WTC11 (cell line): ENCODE measurements at regions not wholly inside any gene's neighbourhood (a gene's known extent, or its start where the extent isn't known, plus 50 kb on each side); places are given as distances from the start of the nearest gene placed in this dataset.
A peak's percentile ranks its signal among the peaks of the same experiment; 100 is the strongest.

ENCODE experiments used
- ATAC-seq: fragments of 200-7000 bp; cut with Tn5 transposase; 2 replicates; pipeline ENCODE4 v1.10.0; 2021; ENCODE audit warnings: mild to moderate bottlenecking, moderate library complexity
- CTCF ChIA-PET: fragments of 300-600 bp; sonication (Branson Sonifier 250); formaldehyde crosslinking; loops from one replicate; lab custom pipeline; 2021; ENCODE audit warnings: antibody characterized with exemption; lab: Charles Lee
- POLR2A ChIA-PET: fragments of 350-600 bp; sonication (Branson Sonifier 250); formaldehyde crosslinking; loops from one replicate; lab custom pipeline; 2021; ENCODE audit warnings: antibody characterized with exemption; lab: Charles Lee
- DNase-seq: peaks from one replicate; pipeline ENCODE4 v3.0.0; 2021; ENCODE audit warnings: low spot score
- H3K27ac Mint-ChIP-seq: 2 replicates; pipeline ENCODE4 v1.8.0; 2021; ENCODE audit warnings: mixed read lengths
- H3K27me3 Mint-ChIP-seq: 2 replicates; pipeline ENCODE4 v1.8.0; 2021; ENCODE audit warnings: low read depth, mild to moderate bottlenecking, moderate library complexity, mixed read lengths
- H3K36me3 Mint-ChIP-seq: 2 replicates; pipeline ENCODE4 v1.8.0; 2021; ENCODE audit warnings: mixed read lengths
- H3K4me1 Mint-ChIP-seq: 2 replicates; pipeline ENCODE4 v1.8.0; 2022; ENCODE audit warnings: mixed read lengths
- H3K4me3 Mint-ChIP-seq: 2 replicates; pipeline ENCODE4 v1.8.0; 2021; ENCODE audit warnings: mild to moderate bottlenecking, moderate library complexity, mixed read lengths
- H3K9me3 Mint-ChIP-seq: 2 replicates; pipeline ENCODE4 v1.8.0; 2021; ENCODE audit warnings: mixed read lengths
- CREM ChIP-seq: sonication (generic); formaldehyde crosslinking; IDR thresholded peaks from 2 replicates; pipeline ENCODE4 v1.8.1; 2022; ENCODE audit warnings: mild to moderate bottlenecking, missing genetic modification reagents, moderate library complexity
- ERG ChIP-seq: fragments of 250-450 bp; sonication (Bioruptor Pico); IDR thresholded peaks from 2 replicates; pipeline ENCODE4 v1.8.0; 2021; ENCODE audit warnings: mild to moderate bottlenecking
- JAZF1 ChIP-seq: fragments of 250-450 bp; sonication (Bioruptor Pico); IDR thresholded peaks from 2 replicates; pipeline ENCODE4 v1.9.0; 2021; ENCODE audit warnings: moderate library complexity, mild to moderate bottlenecking, inconsistent platforms
- OVOL2 ChIP-seq: fragments of 250-450 bp; sonication (Bioruptor Pico); IDR thresholded peaks from 2 replicates; pipeline ENCODE4 v1.9.0; 2021; ENCODE audit warnings: mild to moderate bottlenecking, borderline replicate concordance
- RELA ChIP-seq: sonication (generic); formaldehyde crosslinking; IDR thresholded peaks from 2 replicates; pipeline ENCODE4 v1.8.1; 2022; ENCODE audit warnings: missing genetic modification reagents, mild to moderate bottlenecking, borderline replicate concordance
- SMAD3 ChIP-seq: sonication (generic); formaldehyde crosslinking; IDR thresholded peaks from 2 replicates; pipeline ENCODE4 v1.8.0; 2022; ENCODE audit warnings: missing genetic modification reagents, mild to moderate bottlenecking, borderline replicate concordance
- SMAD4 ChIP-seq: sonication (generic); formaldehyde crosslinking; IDR thresholded peaks from 2 replicates; pipeline ENCODE4 v1.8.0; 2022; ENCODE audit warnings: mild to moderate bottlenecking, missing genetic modification reagents
- SP1 ChIP-seq: sonication (generic); formaldehyde crosslinking; conservative IDR thresholded peaks from 2 replicates; pipeline ENCODE4 v1.8.1; 2022; ENCODE audit warnings: missing genetic modification reagents
- STAT6 ChIP-seq: sonication (generic); formaldehyde crosslinking; conservative IDR thresholded peaks from 2 replicates; pipeline ENCODE4 v1.8.1; 2023; ENCODE audit warnings: mild to moderate bottlenecking, low read depth, missing genetic modification reagents, moderate library complexity
- TEAD1 ChIP-seq: sonication (generic); formaldehyde crosslinking; IDR thresholded peaks from 2 replicates; pipeline ENCODE4 v1.8.0; 2022; ENCODE audit warnings: mild to moderate bottlenecking, missing genetic modification reagents
- TP53 ChIP-seq: sonication (generic); formaldehyde crosslinking; IDR thresholded peaks from 2 replicates; pipeline ENCODE4 v1.8.1; 2023; ENCODE audit warnings: mild to moderate bottlenecking, missing genetic modification reagents
- USF2 ChIP-seq: sonication (generic); formaldehyde crosslinking; IDR thresholded peaks from 2 replicates; pipeline ENCODE4 v1.8.1; 2023; ENCODE audit warnings: mild to moderate bottlenecking, missing genetic modification reagents, moderate library complexity
- ZNF219 ChIP-seq: sonication (generic); formaldehyde crosslinking; IDR thresholded peaks from 2 replicates; pipeline ENCODE4 v1.8.0; 2023; ENCODE audit warnings: missing genetic modification reagents, mild to moderate bottlenecking, borderline replicate concordance
- ZNF232 ChIP-seq: sonication (generic); formaldehyde crosslinking; IDR thresholded peaks from 2 replicates; pipeline ENCODE4 v1.8.0; 2022; ENCODE audit warnings: mild to moderate bottlenecking, missing genetic modification reagents
- ZNF281 ChIP-seq: sonication (generic); formaldehyde crosslinking; IDR thresholded peaks from 2 replicates; pipeline ENCODE4 v1.8.0; 2023; ENCODE audit warnings: mild to moderate bottlenecking, missing genetic modification reagents
- ZNF317 ChIP-seq: sonication (generic); formaldehyde crosslinking; IDR thresholded peaks from 2 replicates; pipeline ENCODE4 v1.8.1; 2023; ENCODE audit warnings: low read depth, mild to moderate bottlenecking, moderate library complexity, missing genetic modification reagents, borderline replicate concordance
- TF ChIP-seq, protein P1 (sequence below): sonication (generic); formaldehyde crosslinking; IDR thresholded peaks from 2 replicates; pipeline ENCODE4 v1.8.1; 2023; ENCODE audit warnings: mild to moderate bottlenecking, missing genetic modification reagents, moderate library complexity
- TF ChIP-seq, protein P2 (sequence below): fragments of 250-450 bp; sonication (Bioruptor Pico); IDR thresholded peaks from 2 replicates; pipeline ENCODE4 v1.9.0; 2021; ENCODE audit warnings: mild to moderate bottlenecking, borderline replicate concordance
- TF ChIP-seq, protein P3 (sequence below): sonication (generic); formaldehyde crosslinking; IDR thresholded peaks from 2 replicates; pipeline ENCODE4 v1.8.1; 2022; ENCODE audit warnings: missing genetic modification reagents, borderline replicate concordance
- TF ChIP-seq, protein P4 (sequence below): sonication (generic); formaldehyde crosslinking; IDR thresholded peaks from 2 replicates; pipeline ENCODE4 v1.8.0; 2022; ENCODE audit warnings: mild to moderate bottlenecking, missing genetic modification reagents

GRCh38 chr6:121612927-121613326 lies 177.5 kb downstream of the GJA1 start (continued):
- TF ChIP-seq ERG (CRISPR knock-in tag) (no peak), ZNF281 (CRISPR knock-in tag) (no peak), ZNF317 (CRISPR knock-in tag) (no peak), ZNF219 (CRISPR knock-in tag) (no peak), USF2 (CRISPR knock-in tag) (no peak), TP53 (CRISPR knock-in tag) (no peak), STAT6 (CRISPR knock-in tag) (no peak), JAZF1 (CRISPR knock-in tag) (no peak), SMAD3 (CRISPR knock-in tag) (no peak)
- TF ChIP-seq, protein P1, sequence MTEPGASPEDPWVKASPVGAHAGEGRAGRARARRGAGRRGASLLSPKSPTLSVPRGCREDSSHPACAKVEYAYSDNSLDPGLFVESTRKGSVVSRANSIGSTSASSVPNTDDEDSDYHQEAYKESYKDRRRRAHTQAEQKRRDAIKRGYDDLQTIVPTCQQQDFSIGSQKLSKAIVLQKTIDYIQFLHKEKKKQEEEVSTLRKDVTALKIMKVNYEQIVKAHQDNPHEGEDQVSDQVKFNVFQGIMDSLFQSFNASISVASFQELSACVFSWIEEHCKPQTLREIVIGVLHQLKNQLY (CRISPR knock-in tag), result no peak
- TF ChIP-seq, protein P2, sequence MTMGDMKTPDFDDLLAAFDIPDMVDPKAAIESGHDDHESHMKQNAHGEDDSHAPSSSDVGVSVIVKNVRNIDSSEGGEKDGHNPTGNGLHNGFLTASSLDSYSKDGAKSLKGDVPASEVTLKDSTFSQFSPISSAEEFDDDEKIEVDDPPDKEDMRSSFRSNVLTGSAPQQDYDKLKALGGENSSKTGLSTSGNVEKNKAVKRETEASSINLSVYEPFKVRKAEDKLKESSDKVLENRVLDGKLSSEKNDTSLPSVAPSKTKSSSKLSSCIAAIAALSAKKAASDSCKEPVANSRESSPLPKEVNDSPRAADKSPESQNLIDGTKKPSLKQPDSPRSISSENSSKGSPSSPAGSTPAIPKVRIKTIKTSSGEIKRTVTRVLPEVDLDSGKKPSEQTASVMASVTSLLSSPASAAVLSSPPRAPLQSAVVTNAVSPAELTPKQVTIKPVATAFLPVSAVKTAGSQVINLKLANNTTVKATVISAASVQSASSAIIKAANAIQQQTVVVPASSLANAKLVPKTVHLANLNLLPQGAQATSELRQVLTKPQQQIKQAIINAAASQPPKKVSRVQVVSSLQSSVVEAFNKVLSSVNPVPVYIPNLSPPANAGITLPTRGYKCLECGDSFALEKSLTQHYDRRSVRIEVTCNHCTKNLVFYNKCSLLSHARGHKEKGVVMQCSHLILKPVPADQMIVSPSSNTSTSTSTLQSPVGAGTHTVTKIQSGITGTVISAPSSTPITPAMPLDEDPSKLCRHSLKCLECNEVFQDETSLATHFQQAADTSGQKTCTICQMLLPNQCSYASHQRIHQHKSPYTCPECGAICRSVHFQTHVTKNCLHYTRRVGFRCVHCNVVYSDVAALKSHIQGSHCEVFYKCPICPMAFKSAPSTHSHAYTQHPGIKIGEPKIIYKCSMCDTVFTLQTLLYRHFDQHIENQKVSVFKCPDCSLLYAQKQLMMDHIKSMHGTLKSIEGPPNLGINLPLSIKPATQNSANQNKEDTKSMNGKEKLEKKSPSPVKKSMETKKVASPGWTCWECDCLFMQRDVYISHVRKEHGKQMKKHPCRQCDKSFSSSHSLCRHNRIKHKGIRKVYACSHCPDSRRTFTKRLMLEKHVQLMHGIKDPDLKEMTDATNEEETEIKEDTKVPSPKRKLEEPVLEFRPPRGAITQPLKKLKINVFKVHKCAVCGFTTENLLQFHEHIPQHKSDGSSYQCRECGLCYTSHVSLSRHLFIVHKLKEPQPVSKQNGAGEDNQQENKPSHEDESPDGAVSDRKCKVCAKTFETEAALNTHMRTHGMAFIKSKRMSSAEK (CRISPR knock-in tag), result no peak

DNA sequence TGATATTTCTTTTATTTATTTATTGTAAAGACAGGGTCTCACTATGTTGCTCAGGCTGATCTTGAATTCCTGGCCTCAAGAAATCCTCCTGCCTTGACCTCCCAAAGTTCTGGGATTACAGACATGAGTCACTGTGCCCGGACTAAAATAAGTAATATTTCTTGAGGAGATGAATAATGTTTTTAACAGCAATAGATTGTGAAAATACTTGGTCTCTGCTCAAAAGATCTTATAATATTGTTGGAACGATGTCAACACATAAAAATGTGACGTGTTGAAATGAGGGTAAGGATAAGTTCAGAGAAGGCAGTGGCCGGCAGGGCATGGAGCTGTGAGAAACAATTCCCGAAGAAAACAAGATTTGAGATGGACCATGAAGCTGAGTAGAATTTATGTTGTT lies 178.7 kb downstream of the GJA1 start:
- no peak overlapping the region for H3K4me3 Mint-ChIP-seq
- no peaks in the 10 kb centered on the region for H3K27me3 Mint-ChIP-seq
- peaks cover 6% of the 10 kb centered on the region; the same call in 1 of the 2 replicates for H3K36me3 Mint-ChIP-seq
- H3K9me3 Mint-ChIP-seq, result peaks cover 12% of the 10 kb centered on the region; the same call in 1 of the 2 replicates
- CTCF ChIA-PET, result no interaction called here
- no peak for ATAC-seq
- DNase-seq, result no peak
- H3K4me1 Mint-ChIP-seq, result peaks cover 60% of the 10 kb centered on the region
- POLR2A ChIA-PET, result no interaction called here
- 0 out of 2 replicates have a peak overlapping the region, but pooled peaks have one; percentile 10 for H3K27ac Mint-ChIP-seq
- no peak for TF ChIP-seq SMAD4 (CRISPR knock-in tag)
- TF ChIP-seq, protein P3, sequence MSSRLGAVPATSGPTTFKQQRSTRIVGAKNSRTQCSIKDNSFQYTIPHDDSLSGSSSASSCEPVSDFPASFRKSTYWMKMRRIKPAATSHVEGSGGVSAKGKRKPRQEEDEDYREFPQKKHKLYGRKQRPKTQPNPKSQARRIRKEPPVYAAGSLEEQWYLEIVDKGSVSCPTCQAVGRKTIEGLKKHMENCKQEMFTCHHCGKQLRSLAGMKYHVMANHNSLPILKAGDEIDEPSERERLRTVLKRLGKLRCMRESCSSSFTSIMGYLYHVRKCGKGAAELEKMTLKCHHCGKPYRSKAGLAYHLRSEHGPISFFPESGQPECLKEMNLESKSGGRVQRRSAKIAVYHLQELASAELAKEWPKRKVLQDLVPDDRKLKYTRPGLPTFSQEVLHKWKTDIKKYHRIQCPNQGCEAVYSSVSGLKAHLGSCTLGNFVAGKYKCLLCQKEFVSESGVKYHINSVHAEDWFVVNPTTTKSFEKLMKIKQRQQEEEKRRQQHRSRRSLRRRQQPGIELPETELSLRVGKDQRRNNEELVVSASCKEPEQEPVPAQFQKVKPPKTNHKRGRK (CRISPR knock-in tag), result no peak
- no peak for TF ChIP-seq OVOL2 (CRISPR knock-in tag)
- TF ChIP-seq ZNF232 (CRISPR knock-in tag), result no peak
- TF ChIP-seq RELA, result no peak
- TF ChIP-seq TEAD1, result no peak
- TF ChIP-seq SP1 (CRISPR knock-in tag), result no peak
- TF ChIP-seq, protein P4, sequence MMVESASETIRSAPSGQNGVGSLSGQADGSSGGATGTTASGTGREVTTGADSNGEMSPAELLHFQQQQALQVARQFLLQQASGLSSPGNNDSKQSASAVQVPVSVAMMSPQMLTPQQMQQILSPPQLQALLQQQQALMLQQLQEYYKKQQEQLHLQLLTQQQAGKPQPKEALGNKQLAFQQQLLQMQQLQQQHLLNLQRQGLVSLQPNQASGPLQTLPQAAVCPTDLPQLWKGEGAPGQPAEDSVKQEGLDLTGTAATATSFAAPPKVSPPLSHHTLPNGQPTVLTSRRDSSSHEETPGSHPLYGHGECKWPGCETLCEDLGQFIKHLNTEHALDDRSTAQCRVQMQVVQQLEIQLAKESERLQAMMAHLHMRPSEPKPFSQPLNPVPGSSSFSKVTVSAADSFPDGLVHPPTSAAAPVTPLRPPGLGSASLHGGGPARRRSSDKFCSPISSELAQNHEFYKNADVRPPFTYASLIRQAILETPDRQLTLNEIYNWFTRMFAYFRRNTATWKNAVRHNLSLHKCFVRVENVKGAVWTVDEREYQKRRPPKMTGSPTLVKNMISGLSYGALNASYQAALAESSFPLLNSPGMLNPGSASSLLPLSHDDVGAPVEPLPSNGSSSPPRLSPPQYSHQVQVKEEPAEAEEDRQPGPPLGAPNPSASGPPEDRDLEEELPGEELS (CRISPR knock-in tag), result no peak
- TF ChIP-seq CREM (CRISPR knock-in tag), result no peak
